Natural killer cell treated with Interleukin-12 subunit alpha and Interleukin-12 subunit beta and Interleukin-15 and Interleukin-18, amount 100 ng/mL, for 72 hours (primary cell): ENCODE measurements at regions not wholly inside any gene's neighbourhood (a gene's known extent, or its start where the extent isn't known, plus 50 kb on each side); places are given as distances from the start of the nearest gene placed in this dataset.
"Not testable (repeated sequence)": the region's sequence is repeated elsewhere in the genome, so short reads cannot be mapped to it uniquely, and the experiment has no call there.

ENCODE experiments used
- ATAC-seq, 2 donors: fragments of 150-1000 bp; cut with Tn5 transposase in 1 of 2; sonication (Bioruptor Pico), chemical (Tn5 transposase) in 1 of 2; 2 replicates each; pipeline ENCODE4 v1.10.0; 2021
- DNase-seq: peaks from one replicate; pipeline ENCODE4 v3.0.0; 2022; ENCODE audit warnings: low spot score
- H3K27ac Mint-ChIP-seq, 2 donors: 1 replicate in 1 of 2; 2 replicates in 1 of 2; pipeline ENCODE4 v1.8.0; 2022; ENCODE audit warnings: mixed read lengths in 2 of 2, mild to moderate bottlenecking in 1 of 2, moderate library complexity in 1 of 2
- H3K27me3 Mint-ChIP-seq, 2 donors: 1 replicate in 1 of 2; 2 replicates in 1 of 2; pipeline ENCODE4 v1.8.0; 2022; ENCODE audit warnings: mixed read lengths in 2 of 2
- H3K36me3 Mint-ChIP-seq: one replicate; pipeline ENCODE4 v1.8.0; 2022; ENCODE audit warnings: mixed read lengths
- H3K4me1 Mint-ChIP-seq, 2 donors: 1 replicate in 1 of 2; 2 replicates in 1 of 2; pipeline ENCODE4 v1.8.0; 2022; ENCODE audit warnings: low read depth in 2 of 2, mixed read lengths in 2 of 2, mild to moderate bottlenecking in 1 of 2
- H3K4me3 Mint-ChIP-seq: one replicate; pipeline ENCODE4 v1.8.0; 2022; ENCODE audit warnings: mixed read lengths
- H3K9me3 Mint-ChIP-seq: 2 replicates; pipeline ENCODE4 v1.8.0; 2022; ENCODE audit warnings: mixed read lengths

DNA sequence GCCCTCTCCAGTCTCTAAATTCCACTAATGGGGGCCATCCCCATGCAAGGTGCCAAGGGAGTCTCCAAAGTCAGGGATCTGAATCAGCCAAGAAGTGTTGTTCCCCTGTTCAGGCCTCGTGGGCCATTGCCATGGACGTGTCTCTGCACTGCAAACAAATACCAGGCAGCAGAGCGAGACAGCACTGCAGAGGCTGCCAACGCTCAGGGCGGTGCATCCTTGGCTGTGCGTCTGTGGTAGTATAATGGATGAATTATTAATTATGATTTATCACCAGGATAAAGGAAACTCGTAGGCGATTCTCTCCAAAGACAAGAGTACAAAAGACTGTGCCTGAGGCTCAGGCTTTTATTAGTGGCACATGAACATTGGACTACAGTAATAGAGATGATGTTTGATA is 122.3 kb upstream of the NTF3 start:
- Mint-ChIP-seq H3K27me3 (peaks cover 7 to 9% of the 10 kb centered on the region in 2 donors), H3K27ac (no peak overlapping the region), H3K36me3 (no peaks in the 10 kb centered on the region), H3K9me3 (no peaks in the 10 kb centered on the region), H3K4me1 (no peaks in the 10 kb centered on the region), H3K4me3 (no peak overlapping the region)
- ATAC-seq (no peak), DNase-seq (no peak)

GRCh38 chr12:5310151-5310550 is 121.8 kb upstream of the NTF3 start:
- ATAC-seq, result no peak
- Mint-ChIP-seq H3K9me3 (no peaks in the 10 kb centered on the region), H3K4me1 (no peaks in the 10 kb centered on the region), H3K27me3 (peaks cover 7 to 9% of the 10 kb centered on the region in 2 donors), H3K36me3 (no peaks in the 10 kb centered on the region), H3K4me3 (no peak overlapping the region), H3K27ac (no peak overlapping the region)
- DNase-seq, result no peak

DNA sequence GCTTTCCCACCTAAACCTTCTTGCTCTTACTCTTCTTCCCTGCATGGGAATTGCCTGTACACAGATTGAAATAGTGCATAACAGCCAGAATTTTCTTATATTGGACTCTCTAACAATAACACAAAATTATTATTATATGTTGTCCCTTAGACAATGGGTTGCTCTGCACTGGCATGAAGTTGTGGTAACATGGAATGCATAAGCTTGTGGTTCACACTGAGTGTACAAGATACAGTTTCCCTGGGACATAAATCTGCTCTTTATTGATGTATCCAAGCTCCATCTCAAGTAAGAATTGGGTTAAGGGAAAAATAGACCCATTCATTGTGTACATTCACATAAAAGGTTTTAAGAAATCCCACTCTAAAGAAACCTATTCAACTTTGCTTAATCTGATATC is 114.4 kb upstream of the NTF3 start:
- Mint-ChIP-seq H3K27me3 (peaks cover 9 to 24% of the 10 kb centered on the region in 2 donors), H3K4me3 (no peak overlapping the region), H3K9me3 (peaks cover 4% of the 10 kb centered on the region), H3K36me3 (no peaks in the 10 kb centered on the region), H3K4me1 (no peaks in the 10 kb centered on the region), H3K27ac (no peak overlapping the region)
- DNase-seq (no peak), ATAC-seq (no peak)

- H3K4me1 Mint-ChIP-seq, result no peaks in the 10 kb centered on the region
- H3K4me3 Mint-ChIP-seq, result no peak overlapping the region
These were observed 113.0 kb upstream of the NTF3 start for GRCh38 chr12:5318874-5319273.

DNA sequence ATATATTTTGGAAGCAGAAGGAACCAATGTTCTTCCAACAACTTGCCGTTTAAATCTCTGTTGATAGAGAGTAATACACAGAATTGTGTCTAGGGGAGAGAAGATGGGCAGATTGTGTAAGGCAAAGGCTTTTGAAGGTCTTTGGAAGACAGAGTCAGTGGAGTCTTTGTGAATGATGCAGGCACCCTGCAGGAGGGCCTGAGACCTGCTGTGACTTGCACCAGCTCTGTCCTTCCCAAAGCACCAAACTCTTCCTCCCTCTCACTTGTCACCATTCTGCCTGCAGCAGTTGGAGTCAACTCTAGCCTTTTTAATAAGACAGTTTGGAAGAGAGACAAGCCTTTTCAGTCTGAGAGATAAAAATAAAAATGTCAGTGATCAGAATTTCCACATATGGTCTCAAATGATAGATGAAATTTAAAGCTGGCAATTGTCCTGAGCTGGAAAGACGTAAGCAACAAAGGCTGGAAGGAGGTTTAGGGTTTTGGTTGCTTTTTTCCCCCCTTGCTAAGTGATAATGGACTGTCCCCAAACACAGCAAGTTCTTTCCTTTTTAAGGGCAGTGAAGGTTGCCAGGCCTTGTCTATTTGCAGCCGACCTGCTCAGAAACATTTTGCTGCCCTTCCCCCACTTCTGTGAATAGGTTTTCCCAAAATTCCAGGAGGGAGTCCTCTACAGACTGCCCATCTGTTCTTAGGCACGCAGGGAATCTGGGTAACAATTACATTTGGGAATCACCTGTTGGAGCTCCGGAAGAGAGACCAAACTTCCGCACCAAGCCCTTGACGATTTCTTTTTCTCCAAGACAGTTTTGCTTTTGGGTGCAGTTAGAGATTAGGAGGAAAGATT is 103.0 kb upstream of the NTF3 start:
- Mint-ChIP-seq H3K27ac (no peak overlapping the region), H3K4me3 (no peak overlapping the region), H3K27me3 (peaks cover 0 to 2% of the 10 kb centered on the region in 2 donors), H3K36me3 (no peaks in the 10 kb centered on the region), H3K4me1 (no peaks in the 10 kb centered on the region), H3K9me3 (no peaks in the 10 kb centered on the region)
- ATAC-seq (no peak), DNase-seq (no peak)

More at GRCh38 chr12:5318874-5319273, 113.0 kb upstream of the NTF3 start:
- Mint-ChIP-seq H3K27ac (no peak overlapping the region), H3K36me3 (no peaks in the 10 kb centered on the region), H3K27me3 (peaks cover 13 to 24% of the 10 kb centered on the region in 2 donors), H3K9me3 (peaks cover 8% of the 10 kb centered on the region)
- DNase-seq (no peak), ATAC-seq (no peak)

DNA sequence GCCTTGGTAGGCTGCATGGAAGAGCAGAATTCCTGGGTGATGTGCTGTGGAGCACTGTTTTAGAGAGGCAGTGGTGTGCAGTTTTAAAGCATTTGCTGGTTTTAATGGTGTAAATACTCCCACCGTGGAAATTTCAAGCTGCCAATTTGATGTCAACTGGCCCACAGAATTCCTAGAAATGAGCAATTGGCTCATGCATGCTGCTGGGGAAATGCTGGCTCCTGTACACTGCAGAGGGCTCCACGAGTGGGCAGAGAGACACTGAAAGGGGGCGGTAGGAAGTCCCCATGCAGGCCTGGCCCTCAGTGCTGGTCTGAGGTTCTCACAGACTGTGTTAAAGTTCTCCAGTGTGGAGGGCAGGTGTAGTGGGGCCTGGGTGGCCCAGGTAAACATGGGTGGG is 99.4 kb upstream of the NTF3 start:
- H3K4me3 Mint-ChIP-seq, result no peak overlapping the region
- no peaks in the 10 kb centered on the region for H3K36me3 Mint-ChIP-seq
- peak in 1 of 2 donors; percentile 43 for ATAC-seq
- DNase-seq, result no peak
- H3K27ac Mint-ChIP-seq, result no peak overlapping the region
- no peaks in the 10 kb centered on the region for H3K27me3 Mint-ChIP-seq
- H3K9me3 Mint-ChIP-seq, result no peaks in the 10 kb centered on the region
- H3K4me1 Mint-ChIP-seq, result no peaks in the 10 kb centered on the region

DNA sequence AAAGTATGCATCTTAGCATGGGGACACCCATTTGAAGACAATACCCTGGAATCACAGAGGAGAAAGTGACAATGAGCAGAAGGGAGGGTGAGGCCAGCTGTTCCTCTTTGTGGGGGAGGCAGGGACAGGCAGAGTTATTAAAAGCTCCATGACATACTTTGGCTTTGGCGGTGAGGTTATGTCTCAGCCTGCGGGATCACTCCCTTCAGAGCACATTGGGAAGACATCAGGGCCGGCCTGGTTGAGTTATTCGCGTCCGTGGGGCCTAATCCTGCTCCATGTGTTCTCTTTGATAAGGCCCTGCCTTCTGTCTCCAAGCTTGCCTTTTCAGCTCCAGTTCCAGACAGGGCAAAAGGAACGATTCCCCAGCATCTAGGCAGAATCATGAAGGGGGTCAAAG is 98.8 kb upstream of the NTF3 start:
- H3K9me3 Mint-ChIP-seq, result no peaks in the 10 kb centered on the region
- no peak overlapping the region for H3K4me3 Mint-ChIP-seq
- no peak for ATAC-seq
- H3K27ac Mint-ChIP-seq, result no peak overlapping the region
- H3K27me3 Mint-ChIP-seq, result no peaks in the 10 kb centered on the region
- no peaks in the 10 kb centered on the region for H3K4me1 Mint-ChIP-seq
- no peaks in the 10 kb centered on the region for H3K36me3 Mint-ChIP-seq
- no peak for DNase-seq

DNA sequence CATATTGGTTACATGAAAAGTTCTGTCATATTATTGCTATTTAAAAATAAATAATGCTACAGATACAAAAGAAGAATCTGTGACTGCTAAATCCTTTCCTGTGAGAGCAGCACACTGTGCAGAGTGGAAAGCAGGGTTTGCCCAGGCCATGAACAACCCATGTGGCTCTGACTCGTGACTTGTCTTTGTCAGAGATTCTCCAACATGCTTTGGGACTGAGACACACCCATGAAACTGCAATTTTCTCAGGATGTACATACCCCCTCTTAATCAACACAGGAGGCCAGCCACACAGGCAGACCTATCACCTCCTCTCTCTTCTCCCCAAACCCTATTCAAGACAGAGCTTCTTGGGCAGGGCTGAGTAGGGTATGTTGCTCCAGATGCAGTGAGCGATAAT is 96.8 kb upstream of the NTF3 start:
- no peak for ATAC-seq
- H3K36me3 Mint-ChIP-seq, result no peaks in the 10 kb centered on the region
- H3K4me3 Mint-ChIP-seq, result no peak overlapping the region
- DNase-seq, result no peak
- H3K27ac Mint-ChIP-seq, result no peak overlapping the region
- H3K27me3 Mint-ChIP-seq, result no peaks in the 10 kb centered on the region
- H3K4me1 Mint-ChIP-seq, result no peaks in the 10 kb centered on the region
- H3K9me3 Mint-ChIP-seq, result no peaks in the 10 kb centered on the region

- not testable (repeated sequence) for H3K27ac Mint-ChIP-seq, H3K9me3 Mint-ChIP-seq, DNase-seq, H3K36me3 Mint-ChIP-seq, H3K4me1 Mint-ChIP-seq, H3K4me3 Mint-ChIP-seq, ATAC-seq
- H3K27me3 Mint-ChIP-seq, result peaks cover 10 to 11% of the 10 kb centered on the region in 2 donors
These were observed 90.8 kb upstream of the NTF3 start for GRCh38 chr12:5341086-5341485.

- no peak for ATAC-seq
- Mint-ChIP-seq H3K27ac (no peak overlapping the region), H3K36me3 (no peaks in the 10 kb centered on the region), H3K4me3 (no peak overlapping the region), H3K27me3 (peaks cover 16 to 22% of the 10 kb centered on the region in 2 donors), H3K9me3 (no peaks in the 10 kb centered on the region), H3K4me1 (no peaks in the 10 kb centered on the region)
- DNase-seq, result no peak
These were observed 88.2 kb upstream of the NTF3 start for GRCh38 chr12:5343711-5344110.

GRCh38 chr12:5344131-5344530 is 87.8 kb upstream of the NTF3 start:
- Mint-ChIP-seq H3K27ac (no peak overlapping the region), H3K4me1 (no peaks in the 10 kb centered on the region), H3K36me3 (no peaks in the 10 kb centered on the region), H3K4me3 (no peak overlapping the region), H3K27me3 (peaks cover 17 to 22% of the 10 kb centered on the region in 2 donors), H3K9me3 (no peaks in the 10 kb centered on the region)
- ATAC-seq, result no peak
- DNase-seq, result no peak

- Mint-ChIP-seq H3K27ac (no peak overlapping the region), H3K36me3 (no peaks in the 10 kb centered on the region), H3K9me3 (peaks cover 3% of the 10 kb centered on the region), H3K4me1 (no peaks in the 10 kb centered on the region), H3K4me3 (no peak overlapping the region), H3K27me3 (peaks cover 20 to 26% of the 10 kb centered on the region in 2 donors)
- ATAC-seq (no peak), DNase-seq (no peak)
These were observed 86.4 kb upstream of the NTF3 start for GRCh38 chr12:5345534-5345933.

- ATAC-seq, result no peak
- Mint-ChIP-seq H3K4me1 (no peaks in the 10 kb centered on the region), H3K27me3 (peaks cover 26 to 44% of the 10 kb centered on the region in 2 donors), H3K9me3 (peaks cover 3% of the 10 kb centered on the region), H3K36me3 (peaks cover 7% of the 10 kb centered on the region), H3K27ac (no peak overlapping the region), H3K4me3 (no peak overlapping the region)
- DNase-seq, result no peak
These were observed 83.9 kb upstream of the NTF3 start for GRCh38 chr12:5348057-5348456.

DNA sequence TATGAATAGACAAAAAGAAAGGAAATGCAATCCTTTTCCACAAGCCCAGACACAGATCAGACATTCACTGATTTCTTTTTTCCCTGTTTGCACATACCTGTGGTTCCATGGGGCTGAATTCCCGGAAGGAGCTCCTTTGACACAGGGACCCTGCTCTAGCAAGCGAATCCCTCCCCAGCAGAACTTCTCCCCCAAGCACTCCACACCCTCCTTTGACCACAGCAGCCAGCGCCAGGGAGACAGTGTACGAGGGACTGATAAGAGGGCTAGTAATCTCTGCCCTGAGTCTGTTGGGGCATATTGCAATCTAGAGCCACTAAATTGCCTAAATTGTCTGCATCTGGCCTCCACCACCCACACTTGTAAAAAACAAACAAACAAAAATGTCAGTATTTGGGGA is 83.4 kb upstream of the NTF3 start:
- Mint-ChIP-seq H3K27me3 (peaks cover 26 to 47% of the 10 kb centered on the region in 2 donors), H3K9me3 (peaks cover 3% of the 10 kb centered on the region), H3K27ac (no peak overlapping the region), H3K4me1 (no peaks in the 10 kb centered on the region), H3K4me3 (no peak overlapping the region), H3K36me3 (peaks cover 11% of the 10 kb centered on the region)
- ATAC-seq, result no peak
- DNase-seq, result no peak
